ENCODE measurements at regions not wholly inside any gene's neighbourhood (a gene's known extent, or its start where the extent isn't known, plus 50 kb on each side); places are given as distances from the start of the nearest gene placed in this dataset.

DNA sequence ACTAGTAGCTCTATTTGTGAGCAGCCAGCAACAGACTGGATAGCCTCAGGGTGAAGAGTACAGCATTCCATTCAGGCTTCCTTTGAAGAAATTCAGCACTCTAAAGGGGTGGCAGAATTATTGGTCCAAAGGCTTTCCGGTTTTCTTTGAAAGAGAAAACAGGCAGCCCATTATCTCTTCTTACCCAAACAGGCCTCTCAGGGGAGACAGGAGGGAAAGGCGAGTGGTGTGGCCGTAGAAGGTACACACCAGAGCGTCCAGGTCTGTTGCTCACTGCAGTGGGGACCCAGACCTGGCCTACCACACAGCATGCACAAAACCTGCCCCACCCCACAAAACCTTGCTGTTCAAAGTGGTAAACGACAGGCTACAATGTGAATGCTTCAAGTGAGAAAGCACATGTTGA is 83.3 kb downstream of the ZNF608 start:
- DNase-seq: no peak

DNA sequence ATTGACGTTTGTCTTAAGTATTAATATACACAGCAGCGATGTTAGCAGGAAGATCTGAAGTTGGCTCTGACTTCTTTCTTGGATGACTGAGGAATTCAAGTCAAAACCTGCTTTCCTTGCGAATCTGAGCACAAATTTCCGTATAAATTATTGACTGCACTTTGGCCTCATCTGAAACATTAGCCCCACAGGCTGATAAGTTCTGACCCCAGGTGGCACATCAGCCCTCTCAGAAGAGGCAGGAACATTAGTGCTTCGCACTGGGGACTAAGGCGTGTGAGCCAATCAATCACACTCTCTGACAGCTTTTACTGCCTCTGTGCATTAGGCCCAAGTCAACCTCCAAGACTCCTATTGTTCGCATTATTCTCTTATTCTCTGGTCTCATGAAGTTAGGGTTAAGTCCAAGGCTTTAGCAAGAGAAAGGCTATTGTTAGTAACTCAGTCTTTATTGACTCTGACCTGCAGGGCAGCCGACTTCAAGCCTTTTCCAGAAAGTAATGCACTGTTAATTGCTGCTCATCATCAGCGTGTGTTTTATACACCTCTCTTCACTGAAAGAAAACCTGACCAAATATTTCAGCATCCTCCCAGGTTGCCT is 84.2 kb downstream of the ZNF608 start:
- peak; percentile 26 for DNase-seq

DNA sequence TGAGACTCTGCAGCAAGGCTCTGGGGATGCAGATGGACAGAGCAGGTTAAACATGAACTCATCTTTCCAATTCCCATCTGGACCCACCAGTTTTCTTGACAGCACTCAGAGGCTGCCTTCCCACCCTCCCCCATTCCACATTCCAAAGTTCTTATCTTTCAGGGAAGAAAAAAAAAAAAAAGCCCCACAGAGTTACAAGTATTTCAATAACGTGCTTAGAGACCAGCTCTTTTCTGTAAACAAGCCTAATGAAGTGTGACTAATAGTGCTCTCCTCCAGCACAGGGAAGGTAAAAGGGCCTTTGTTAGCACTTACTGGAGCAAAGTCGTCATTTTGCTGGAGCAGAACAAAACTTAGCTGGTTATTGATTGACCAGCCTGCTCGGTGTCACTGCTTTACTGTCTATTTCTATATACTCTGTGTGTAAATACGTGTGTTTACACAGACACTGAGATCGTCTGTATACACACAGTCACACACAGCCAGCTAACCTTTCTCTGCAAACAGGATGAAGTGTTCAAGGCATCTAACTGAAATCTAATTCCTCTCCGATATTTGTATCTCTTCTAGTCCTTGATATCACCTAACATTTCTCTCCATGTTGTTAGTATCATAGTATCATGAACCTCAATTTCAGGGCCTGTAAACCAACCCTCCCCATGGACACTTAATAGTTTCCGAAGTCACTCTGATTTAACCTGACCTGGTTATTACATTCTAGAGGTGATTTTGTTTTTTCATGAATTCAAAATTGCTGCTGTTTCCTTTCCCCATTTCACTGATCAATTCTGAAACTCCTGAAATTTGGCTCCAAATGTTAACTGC is 84.9 kb downstream of the ZNF608 start:
- DNase-seq: peak; percentile 92

DNA sequence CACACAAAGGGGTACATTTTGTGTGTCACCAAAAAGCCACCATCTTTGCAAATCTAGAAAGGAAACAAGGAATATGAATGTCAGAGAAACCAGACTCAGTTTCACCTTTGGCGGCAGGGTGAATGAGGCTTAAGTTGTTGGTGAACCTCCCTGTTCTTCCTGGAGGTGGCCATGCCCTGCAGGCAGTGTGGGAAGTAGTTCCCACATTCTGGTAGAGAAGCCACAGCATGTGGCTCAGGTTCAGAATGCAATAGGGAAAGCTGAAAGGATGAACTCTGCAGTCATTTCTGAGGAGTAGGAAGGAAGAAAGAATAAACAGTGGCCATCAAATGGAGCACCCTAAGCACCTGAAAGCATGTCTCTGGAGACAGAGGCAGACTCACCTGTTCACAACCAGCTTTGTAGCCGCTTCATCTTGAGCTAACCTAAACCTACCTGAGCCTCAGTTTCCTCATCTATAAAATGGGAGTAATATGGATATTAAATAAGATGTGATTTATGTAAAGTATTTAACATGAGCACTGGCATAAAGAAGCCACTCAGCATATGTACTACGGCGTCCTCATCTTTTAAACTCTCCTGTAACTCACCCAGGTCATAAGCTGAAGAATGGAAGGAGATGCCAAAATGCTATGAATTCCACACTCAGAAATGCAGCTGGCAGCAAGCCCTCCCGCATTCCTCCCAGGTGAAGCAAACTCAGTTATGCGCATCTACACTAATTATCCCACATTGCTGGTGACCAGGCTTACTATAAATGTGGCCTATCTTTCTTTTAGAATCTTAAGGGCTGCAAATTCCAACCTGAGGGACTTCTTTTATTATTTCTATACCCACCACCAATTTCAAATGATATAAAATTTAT is 86.0 kb downstream of the ZNF608 start:
- DNase-seq: peak; percentile 75

GRCh38 chr5:124659798-124660197 is 86.6 kb downstream of the ZNF608 start:
- DNase-seq: peak; percentile 42

GRCh38 chr5:124658867-124659557 is 87.4 kb downstream of the ZNF608 start:
- DNase-seq: no peak

- DNase-seq: peak; percentile 96
Measured at GRCh38 chr5:124655921-124656511, 90.4 kb downstream of the ZNF608 start.

DNA sequence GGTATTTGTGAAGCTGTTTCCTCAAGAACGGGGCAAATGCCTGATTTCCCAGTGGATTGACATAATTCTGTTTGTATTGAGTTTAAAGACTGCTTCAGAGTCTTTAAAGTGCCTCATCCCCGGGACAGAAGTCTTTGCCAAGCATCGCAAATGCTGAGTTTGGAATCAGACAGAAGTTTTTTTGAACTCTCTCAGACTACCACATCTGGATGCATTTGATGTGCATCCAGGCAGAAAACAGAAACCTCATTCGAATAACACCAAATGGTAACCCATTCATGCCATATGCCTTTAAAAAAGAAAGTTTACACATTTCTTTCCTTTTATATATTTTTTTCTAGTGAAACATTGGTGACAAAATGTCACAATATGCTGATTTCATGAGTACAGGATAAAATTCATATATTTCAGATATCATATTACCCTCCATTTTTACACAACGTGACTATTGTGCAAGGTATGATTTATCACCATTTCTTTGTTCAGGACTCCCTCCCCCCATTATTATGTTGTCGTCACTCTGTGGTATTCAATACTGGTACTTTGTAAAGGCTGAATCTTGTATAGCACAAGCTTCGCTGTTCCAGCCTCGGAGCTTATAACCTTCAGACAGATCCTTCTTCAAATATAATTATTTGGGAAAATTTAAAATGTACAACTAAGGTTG is 91.1 kb downstream of the ZNF608 start:
- DNase-seq: peak; percentile 69

- DNase-seq: peak; percentile 25
Measured at GRCh38 chr5:124654418-124654817, 92.0 kb downstream of the ZNF608 start.

DNA sequence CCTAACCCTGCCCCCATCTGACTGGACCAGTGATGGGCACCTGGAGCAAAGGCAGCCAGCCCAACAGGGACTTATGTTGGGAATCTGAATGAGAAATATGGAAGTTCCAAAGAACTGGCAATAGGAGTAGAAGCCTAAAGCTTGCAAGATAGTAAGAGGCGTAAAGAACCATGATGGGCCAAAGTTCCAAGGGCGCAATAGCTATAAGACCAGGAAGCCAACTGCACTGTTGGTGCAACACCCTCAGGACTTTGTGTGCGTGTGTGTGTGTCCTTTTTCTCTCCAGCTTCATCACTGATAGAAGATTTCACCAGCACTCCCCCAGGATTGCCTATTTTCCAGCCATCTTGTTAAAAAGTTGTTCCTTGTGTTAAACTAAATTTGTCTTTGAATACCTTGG is 92.8 kb downstream of the ZNF608 start:
- no peak for DNase-seq

- DNase-seq: no peak
Measured at GRCh38 chr5:124652892-124653441, 93.5 kb downstream of the ZNF608 start.

GRCh38 chr5:124652514-124652819 is 94.0 kb downstream of the ZNF608 start:
- DNase-seq: no peak

DNA sequence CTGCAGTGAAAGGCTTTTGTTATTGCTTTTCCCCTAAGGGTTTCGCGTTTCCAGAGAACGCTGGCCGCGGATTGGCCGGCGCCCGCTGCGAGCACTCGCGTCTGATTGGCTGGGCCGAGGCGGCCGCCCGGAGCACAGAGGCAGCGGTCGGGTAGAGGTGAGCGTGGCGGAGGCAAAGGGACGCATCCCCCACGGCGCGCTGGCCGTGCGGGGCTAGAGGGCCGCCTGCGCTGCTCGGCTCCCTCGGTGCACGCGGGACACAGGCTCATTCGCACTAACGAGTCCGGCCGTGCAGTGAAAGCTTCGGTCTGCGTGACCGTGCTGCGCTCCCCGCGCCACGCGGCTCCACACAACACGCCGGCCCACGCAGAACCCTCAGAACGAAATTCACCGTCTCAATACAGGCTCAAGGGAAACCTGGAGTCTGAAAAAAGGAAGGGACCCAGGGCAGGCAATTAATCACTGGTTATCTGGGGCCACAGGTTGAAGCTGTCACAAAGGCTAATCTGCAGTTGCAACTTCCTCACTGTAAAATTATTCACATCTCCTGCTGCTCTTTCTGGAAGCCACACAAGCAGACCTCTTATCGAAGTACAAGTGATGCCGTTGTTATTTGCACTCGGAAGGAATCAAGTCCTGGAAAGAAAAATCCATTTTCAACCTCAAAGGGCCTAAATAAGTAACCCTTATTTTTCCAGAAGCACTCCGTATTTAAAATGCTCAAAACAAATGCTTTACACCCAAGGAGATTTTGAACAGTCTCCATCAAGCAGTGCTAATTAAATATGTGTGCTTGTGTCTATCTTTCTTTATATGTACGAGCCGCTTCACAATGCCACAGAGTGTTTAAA is 94.6 kb downstream of the ZNF608 start:
- peak; percentile 94 for DNase-seq

DNA sequence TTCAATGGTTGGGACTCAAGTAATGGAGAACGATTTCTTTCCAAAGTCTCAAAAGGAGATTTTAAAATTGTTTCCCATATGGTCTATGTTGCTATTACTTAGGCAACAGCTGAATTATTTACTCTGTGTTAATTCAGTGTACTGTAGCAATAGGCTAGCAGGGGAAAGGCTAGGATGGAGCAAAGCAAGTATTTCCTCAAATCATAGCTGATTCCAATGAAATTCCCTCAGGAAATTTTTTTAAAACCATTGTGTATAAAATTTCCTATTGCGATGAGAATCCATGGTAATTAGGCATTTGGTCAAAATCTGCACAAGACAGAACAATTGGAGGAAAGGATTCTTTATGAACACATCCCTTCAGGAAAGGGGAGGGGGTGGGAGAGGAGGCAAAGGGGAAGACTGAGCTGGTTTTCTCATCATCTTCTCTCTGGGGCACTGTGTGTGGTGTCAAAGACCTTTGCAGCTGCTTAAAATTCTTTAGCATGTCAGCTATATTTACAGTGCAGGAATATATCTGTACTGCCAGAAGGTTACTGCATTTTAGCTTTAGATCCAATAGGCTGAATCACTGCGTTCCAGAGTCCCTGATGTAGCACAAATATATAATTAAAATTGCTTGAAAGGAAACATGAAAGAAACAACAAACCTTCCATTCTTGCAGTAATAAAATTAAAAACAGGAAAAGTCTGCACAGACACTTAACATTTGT is 95.3 kb downstream of the ZNF608 start:
- DNase-seq: peak; percentile 99

GRCh38 chr5:124650147-124650561 is 96.3 kb downstream of the ZNF608 start:
- DNase-seq: peak; percentile 73

DNA sequence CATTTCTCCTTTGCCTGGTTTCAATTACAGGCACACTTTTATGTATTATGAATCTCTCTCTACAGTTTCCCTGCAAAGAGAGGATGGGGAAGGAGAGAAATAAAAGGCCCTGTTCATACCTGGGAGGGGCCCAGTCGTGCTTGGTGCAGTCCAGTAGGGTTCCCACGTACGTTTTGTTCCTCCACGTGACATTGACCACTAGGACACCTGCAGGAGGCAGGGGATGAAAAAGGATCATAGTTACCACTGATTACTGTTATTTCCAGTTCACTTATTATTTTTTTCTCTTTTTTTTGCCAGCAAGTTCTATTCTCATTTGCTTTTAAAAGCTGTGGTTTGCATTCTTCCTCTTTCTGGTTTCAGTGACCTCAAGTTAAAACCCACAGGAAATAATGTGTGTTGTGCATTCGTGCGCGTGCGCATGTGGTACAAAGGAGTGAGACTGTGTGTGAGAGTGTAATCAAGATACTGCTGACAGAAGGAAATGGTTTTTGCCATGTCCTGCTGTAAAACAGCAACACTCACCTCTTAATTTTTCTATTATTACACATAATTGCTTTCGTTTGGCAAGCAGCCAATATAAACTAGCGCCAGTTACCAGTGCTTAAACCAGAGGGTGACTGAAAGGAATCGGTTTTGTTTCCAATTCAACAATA is 96.8 kb downstream of the ZNF608 start:
- peak; percentile 99 for DNase-seq

DNA sequence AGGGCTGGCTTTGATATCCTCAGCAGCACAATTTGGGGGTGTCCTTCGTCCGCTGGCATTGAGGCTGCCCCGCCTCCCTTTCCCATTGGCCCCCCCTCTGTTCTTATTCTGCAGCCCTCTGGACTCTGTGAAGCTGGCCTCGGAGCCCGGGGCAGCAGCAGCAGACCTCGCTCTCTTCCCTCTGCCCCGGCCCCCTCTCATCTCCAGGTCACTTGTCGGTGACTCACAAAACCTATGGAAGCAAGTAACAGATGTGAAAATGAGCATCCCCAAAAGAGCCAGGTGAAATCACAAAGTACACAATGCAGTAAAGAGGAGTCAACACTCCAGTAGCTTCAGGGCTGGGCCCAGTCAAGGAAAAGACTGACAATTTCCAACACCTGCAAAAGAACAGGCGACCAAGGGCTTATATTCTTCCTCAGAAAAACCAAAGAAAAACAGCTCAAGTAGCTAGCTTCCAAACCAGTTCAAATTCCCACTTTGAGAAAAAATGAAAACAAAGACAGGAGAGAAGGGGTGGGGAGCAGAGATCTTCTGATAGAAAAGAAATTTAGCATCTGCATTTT is 97.5 kb downstream of the ZNF608 start:
- DNase-seq: no peak

DNA sequence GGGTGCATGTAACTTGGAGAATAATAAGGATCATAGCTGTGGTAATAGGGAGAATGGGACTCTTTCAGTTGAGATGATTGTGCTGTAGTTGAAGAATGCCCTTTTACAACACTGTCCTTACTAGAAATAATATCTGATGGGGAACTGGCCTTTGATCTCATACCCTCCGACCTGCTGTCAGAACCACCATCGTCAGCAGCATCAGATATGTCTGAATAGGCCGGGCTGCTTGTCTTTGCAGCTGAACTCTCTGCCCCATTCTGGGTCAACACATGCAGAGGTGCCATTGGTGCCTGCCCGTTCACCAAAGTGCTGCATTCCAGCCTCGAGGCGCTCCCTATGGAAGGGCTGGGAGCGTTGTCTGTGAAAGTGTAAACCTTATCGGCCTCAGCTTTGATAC is 99.1 kb downstream of the ZNF608 start:
- no peak for DNase-seq

DNA sequence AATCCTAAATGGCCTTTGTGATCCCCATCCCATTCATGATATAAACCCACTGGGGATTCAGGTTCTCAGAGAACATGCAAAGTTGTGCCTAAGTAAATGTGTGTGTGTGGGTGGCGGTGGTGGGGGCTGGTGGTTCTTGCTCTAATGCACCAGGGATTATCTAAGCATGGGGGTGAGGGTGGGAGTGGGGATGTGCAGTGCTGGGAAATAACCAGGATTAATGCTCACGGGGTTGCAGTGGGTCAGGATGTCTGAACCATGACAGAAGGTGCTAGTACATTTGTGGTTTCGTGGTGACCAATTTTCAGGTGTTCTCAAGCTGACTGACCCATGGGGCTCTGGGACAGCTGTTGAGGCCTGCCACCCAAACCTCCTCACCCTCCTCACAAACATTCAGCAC is 101.0 kb downstream of the ZNF608 start:
- no peak for DNase-seq

Data from dermis blood vessel endothelial cell (primary cell).